Mesothelial cell of epicardium (in vitro differentiated cells): ENCODE measurements at regions not wholly inside any gene's neighbourhood (a gene's known extent, or its start where the extent isn't known, plus 50 kb on each side); places are given as distances from the start of the nearest gene placed in this dataset.
A peak's percentile ranks its signal among the peaks of the same experiment; 100 is the strongest.

Experiments
- DNase-seq, 2 experiments: peaks; one replicate each; pipeline ENCODE4 v3.0.0; 2021; ENCODE audit warnings: low spot score in 2 of 2; ENCODE audit not compliant: unreplicated experiment in 2 of 2
- H3K27ac Mint-ChIP-seq: 2 replicates; pipeline ENCODE4 v1.8.0; 2021; ENCODE audit warnings: mixed read lengths
- H3K27me3 Mint-ChIP-seq: 2 replicates; pipeline ENCODE4 v1.8.0; 2021; ENCODE audit warnings: low read depth, mixed read lengths
- H3K36me3 Mint-ChIP-seq: 2 replicates; pipeline ENCODE4 v1.8.0; 2021; ENCODE audit warnings: mixed read lengths
- H3K4me1 Mint-ChIP-seq: 2 replicates; pipeline ENCODE4 v1.8.0; 2021; ENCODE audit warnings: mixed read lengths
- H3K4me3 Mint-ChIP-seq: 2 replicates; pipeline ENCODE4 v1.8.0; 2021; ENCODE audit warnings: mild to moderate bottlenecking, moderate library complexity, mixed read lengths
- H3K9me3 Mint-ChIP-seq: 2 replicates; pipeline ENCODE4 v1.8.0; 2021; ENCODE audit warnings: mixed read lengths
- TF ChIP-seq, protein P1 (sequence below): fragments of 200-600 bp; sonication (generic); IDR thresholded peaks from one replicate; pipeline ENCODE4 v1.5.0; 2021; ENCODE audit warnings: antibody characterized with exemption; ENCODE audit not compliant: unreplicated experiment

DNA sequence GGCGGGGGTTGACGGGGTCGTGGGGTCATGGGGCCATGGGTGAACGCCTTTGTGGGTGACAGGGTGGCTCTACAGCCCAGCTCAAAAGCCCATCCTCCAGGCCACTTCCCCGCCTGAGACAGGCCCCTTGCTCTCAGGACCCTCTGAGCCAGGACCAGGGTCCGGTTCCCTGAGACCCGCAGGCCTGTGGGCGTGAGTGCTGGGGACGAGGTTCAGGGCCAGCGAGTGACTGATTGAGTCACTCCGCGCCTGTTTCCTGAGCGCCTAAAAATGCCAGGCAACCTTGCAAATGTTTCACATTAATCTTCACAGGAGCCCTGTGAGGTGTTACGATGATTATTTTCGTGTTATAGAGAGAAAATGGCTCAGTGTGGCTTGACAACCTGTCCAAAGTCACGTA lies 97.8 kb downstream of the ZNF674 start:
- DNase-seq = no peak
- TF ChIP-seq, protein P1, sequence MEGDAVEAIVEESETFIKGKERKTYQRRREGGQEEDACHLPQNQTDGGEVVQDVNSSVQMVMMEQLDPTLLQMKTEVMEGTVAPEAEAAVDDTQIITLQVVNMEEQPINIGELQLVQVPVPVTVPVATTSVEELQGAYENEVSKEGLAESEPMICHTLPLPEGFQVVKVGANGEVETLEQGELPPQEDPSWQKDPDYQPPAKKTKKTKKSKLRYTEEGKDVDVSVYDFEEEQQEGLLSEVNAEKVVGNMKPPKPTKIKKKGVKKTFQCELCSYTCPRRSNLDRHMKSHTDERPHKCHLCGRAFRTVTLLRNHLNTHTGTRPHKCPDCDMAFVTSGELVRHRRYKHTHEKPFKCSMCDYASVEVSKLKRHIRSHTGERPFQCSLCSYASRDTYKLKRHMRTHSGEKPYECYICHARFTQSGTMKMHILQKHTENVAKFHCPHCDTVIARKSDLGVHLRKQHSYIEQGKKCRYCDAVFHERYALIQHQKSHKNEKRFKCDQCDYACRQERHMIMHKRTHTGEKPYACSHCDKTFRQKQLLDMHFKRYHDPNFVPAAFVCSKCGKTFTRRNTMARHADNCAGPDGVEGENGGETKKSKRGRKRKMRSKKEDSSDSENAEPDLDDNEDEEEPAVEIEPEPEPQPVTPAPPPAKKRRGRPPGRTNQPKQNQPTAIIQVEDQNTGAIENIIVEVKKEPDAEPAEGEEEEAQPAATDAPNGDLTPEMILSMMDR = no peak
- Mint-ChIP-seq H3K36me3 (peaks cover 12% of the 10 kb centered on the region), H3K4me3 (peak overlapping the region; percentile 86), H3K27me3 (no peaks in the 10 kb centered on the region), H3K9me3 (peaks cover 15% of the 10 kb centered on the region), H3K4me1 (peaks cover 6% of the 10 kb centered on the region), H3K27ac (peak overlapping the region; percentile 91)

- DNase-seq = peak; percentile 61 to 73
- H3K4me1 Mint-ChIP-seq = peaks cover 6% of the 10 kb centered on the region
- H3K27ac Mint-ChIP-seq = peak overlapping the region; percentile 96
- H3K27me3 Mint-ChIP-seq = no peaks in the 10 kb centered on the region
- peaks cover 8% of the 10 kb centered on the region for H3K36me3 Mint-ChIP-seq
- TF ChIP-seq, protein P1 = no peak
- H3K9me3 Mint-ChIP-seq = peaks cover 15% of the 10 kb centered on the region
- peak overlapping the region; percentile 86 for H3K4me3 Mint-ChIP-seq
These were observed 98.4 kb downstream of the ZNF674 start for GRCh38 chrX:46446727-46447378.

- Mint-ChIP-seq H3K27me3 (no peaks in the 10 kb centered on the region), H3K4me1 (peaks cover 6% of the 10 kb centered on the region), H3K9me3 (peaks cover 17% of the 10 kb centered on the region), H3K4me3 (no peak overlapping the region), H3K36me3 (peaks cover 2% of the 10 kb centered on the region), H3K27ac (no peak overlapping the region)
- DNase-seq = no peak
- TF ChIP-seq, protein P1 = no peak
These were observed 101.2 kb downstream of the ZNF674 start for GRCh38 chrX:46444011-46444410.

DNA sequence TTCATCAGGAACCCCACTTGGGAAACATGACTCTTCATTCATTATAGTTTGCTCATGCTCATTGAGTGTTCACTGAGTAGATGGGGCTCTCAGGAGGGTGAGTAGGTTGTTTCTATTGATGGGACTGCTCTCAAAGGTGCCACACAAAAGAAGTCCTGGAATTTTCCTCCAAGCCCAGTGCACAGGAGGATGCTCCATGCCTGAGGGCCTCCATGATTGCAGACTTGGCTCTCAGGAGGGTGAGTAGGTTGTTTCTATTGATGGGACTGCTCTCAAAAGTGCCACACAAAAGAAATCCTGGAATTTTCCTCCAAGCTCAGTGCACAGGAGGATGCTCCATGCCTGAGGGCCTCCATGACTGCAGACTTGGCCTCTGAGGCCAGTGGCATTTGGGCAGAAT lies 108.5 kb downstream of the ZNF674 start:
- no peaks in the 10 kb centered on the region for H3K27me3 Mint-ChIP-seq
- DNase-seq = no peak
- TF ChIP-seq, protein P1 = no peak
- H3K4me1 Mint-ChIP-seq = no peaks in the 10 kb centered on the region
- H3K27ac Mint-ChIP-seq = no peak overlapping the region
- H3K9me3 Mint-ChIP-seq = peaks cover 29% of the 10 kb centered on the region
- H3K4me3 Mint-ChIP-seq = no peak overlapping the region
- H3K36me3 Mint-ChIP-seq = no peaks in the 10 kb centered on the region

- DNase-seq = no peak
- Mint-ChIP-seq H3K27ac (no peak overlapping the region), H3K27me3 (no peaks in the 10 kb centered on the region), H3K36me3 (no peaks in the 10 kb centered on the region), H3K4me1 (no peaks in the 10 kb centered on the region), H3K4me3 (no peak overlapping the region), H3K9me3 (peaks cover 35% of the 10 kb centered on the region)
- TF ChIP-seq, protein P1 = no peak
These were observed 111.3 kb downstream of the ZNF674 start for GRCh38 chrX:46433892-46434291.
